Astrocyte (in vitro differentiated cells and primary cell): ENCODE measurements at regions not wholly inside any gene's neighbourhood (a gene's known extent, or its start where the extent isn't known, plus 50 kb on each side); places are given as distances from the start of the nearest gene placed in this dataset.

Experiments
- DNase-seq: peaks from one replicate; pipeline ENCODE4 v3.0.0-alpha.2; 2010; ENCODE audit warnings: low read depth
- FAIRE-seq: peaks from 2 replicates; lab custom pipeline; 2011; peaks lifted over from hg19 to GRCh38; lab: Jason Lieb, UNC
- H2AFZ ChIP-seq: 2 replicates; pipeline ENCODE4 v1.6.0; 2012; ENCODE audit warnings: low read depth, low read length, inconsistent platforms
- H3K27ac ChIP-seq: 2 replicates; pipeline ENCODE4 v1.5.1; 2011; ENCODE audit warnings: low read depth, low read length, inconsistent platforms
- H3K27me3 ChIP-seq: 2 replicates; pipeline ENCODE4 v1.6.0; 2011; ENCODE audit warnings: low read length, inconsistent platforms; ENCODE audit not compliant: insufficient read depth
- H3K36me3 ChIP-seq: 2 replicates; pipeline ENCODE4 v1.5.1; 2011; ENCODE audit warnings: low read length, inconsistent platforms; ENCODE audit not compliant: insufficient read depth
- H3K4me1 ChIP-seq: 2 replicates; pipeline ENCODE4 v1.5.1; 2011; ENCODE audit warnings: low read length, inconsistent platforms; ENCODE audit not compliant: insufficient read depth
- H3K4me2 ChIP-seq: 2 replicates; pipeline ENCODE4 v1.6.0; 2012; ENCODE audit warnings: low read length, inconsistent platforms
- H3K4me3 ChIP-seq: 2 replicates; pipeline ENCODE4 v1.5.1; 2011; ENCODE audit warnings: low read depth, mild to moderate bottlenecking, low read length, inconsistent platforms; ENCODE audit not compliant: insufficient read depth
- H3K79me2 ChIP-seq: 2 replicates; pipeline ENCODE4 v1.6.0; 2012; ENCODE audit warnings: mild to moderate bottlenecking, low read length, inconsistent platforms; ENCODE audit not compliant: insufficient read depth
- H3K9ac ChIP-seq: 2 replicates; pipeline ENCODE4 v1.6.0; 2012; ENCODE audit warnings: mild to moderate bottlenecking, low read length, inconsistent platforms
- H3K9me3 ChIP-seq: 2 replicates; pipeline ENCODE4 v1.5.1; 2012; ENCODE audit warnings: low read depth, mild to moderate bottlenecking, low read length, inconsistent platforms; ENCODE audit not compliant: insufficient read depth
- H4K20me1 ChIP-seq: 2 replicates; pipeline ENCODE4 v1.6.0; 2012; ENCODE audit warnings: low read length, inconsistent platforms; ENCODE audit not compliant: insufficient read depth
- H3K27ac Mint-ChIP-seq: one replicate; pipeline ENCODE4 v1.8.0; 2021; ENCODE audit warnings: mild to moderate bottlenecking, mixed read lengths; ENCODE audit not compliant: unreplicated experiment
- H3K27me3 Mint-ChIP-seq: one replicate; pipeline ENCODE4 v1.8.0; 2021; ENCODE audit warnings: low read depth, mixed read lengths; ENCODE audit not compliant: unreplicated experiment
- H3K36me3 Mint-ChIP-seq: one replicate; pipeline ENCODE4 v1.8.0; 2021; ENCODE audit warnings: low read depth, mixed read lengths; ENCODE audit not compliant: unreplicated experiment
- H3K4me1 Mint-ChIP-seq: one replicate; pipeline ENCODE4 v1.8.0; 2021; ENCODE audit warnings: low read depth, mixed read lengths; ENCODE audit not compliant: unreplicated experiment
- H3K4me3 Mint-ChIP-seq: one replicate; pipeline ENCODE4 v1.8.0; 2021; ENCODE audit warnings: mild to moderate bottlenecking, moderate library complexity, mixed read lengths; ENCODE audit not compliant: unreplicated experiment
- H3K9me3 Mint-ChIP-seq: one replicate; pipeline ENCODE4 v1.8.0; 2021; ENCODE audit warnings: mild to moderate bottlenecking, mixed read lengths; ENCODE audit not compliant: unreplicated experiment
- CTCF ChIP-seq: IDR thresholded peaks from 2 replicates; pipeline ENCODE4 v1.5.1; 2011; ENCODE audit warnings: low read depth, mild to moderate bottlenecking, inconsistent platforms, low read length, moderate library complexity; ENCODE audit not compliant: insufficient read depth
- EZH2 ChIP-seq: IDR thresholded peaks from 2 replicates; pipeline ENCODE4 v1.6.1; 2012; ENCODE audit warnings: mild to moderate bottlenecking, low read length, inconsistent platforms; ENCODE audit not compliant: insufficient read depth

- no peak for DNase-seq
Measured at GRCh38 chr20:58566981-58567380, 51.8 kb upstream of the APCDD1L start.

GRCh38 chr20:58565461-58566175, 50.4 kb upstream of the APCDD1L start:
- Mint-ChIP-seq H3K27ac (no peak overlapping the region), H3K4me3 (no peak overlapping the region), H3K36me3 (peaks cover 5% of the 10 kb centered on the region), H3K4me1 (no peaks in the 10 kb centered on the region), H3K9me3 (peaks cover 5% of the 10 kb centered on the region), H3K27me3 (peaks cover 6% of the 10 kb centered on the region)
- Histone ChIP-seq H3K4me1 (no peaks in the 10 kb centered on the region), H2AFZ (no peak overlapping the region), H4K20me1 (no peaks in the 10 kb centered on the region), H3K27ac (no peak overlapping the region), H3K9me3 (no peaks in the 10 kb centered on the region), H3K4me3 (no peak overlapping the region), H3K9ac (no peak overlapping the region), H3K36me3 (no peaks in the 10 kb centered on the region), H3K79me2 (no peaks in the 10 kb centered on the region), H3K27me3 (no peaks in the 10 kb centered on the region), H3K4me2 (no peak overlapping the region)
- DNase-seq, result no peak
- no peak for FAIRE-seq
- no peak for TF ChIP-seq EZH2
- no peak for TF ChIP-seq CTCF

More at GRCh38 chr20:58566981-58567380, 51.8 kb upstream of the APCDD1L start:
- Mint-ChIP-seq H3K9me3 (peaks cover 5% of the 10 kb centered on the region), H3K27ac (no peak overlapping the region), H3K36me3 (peaks cover 5% of the 10 kb centered on the region), H3K4me1 (peaks cover 3% of the 10 kb centered on the region), H3K4me3 (no peak overlapping the region), H3K27me3 (peaks cover 6% of the 10 kb centered on the region)
- no peak overlapping the region for H2AFZ ChIP-seq
- no peak overlapping the region for H3K27ac ChIP-seq
- H3K9me3 ChIP-seq, result no peaks in the 10 kb centered on the region
- H3K79me2 ChIP-seq, result no peaks in the 10 kb centered on the region
- H3K27me3 ChIP-seq, result no peaks in the 10 kb centered on the region
- no peaks in the 10 kb centered on the region for H3K36me3 ChIP-seq
- TF ChIP-seq CTCF (no peak), EZH2 (no peak)
- H3K4me1 ChIP-seq, result peaks cover 3% of the 10 kb centered on the region
- no peak overlapping the region for H3K9ac ChIP-seq
- H3K4me3 ChIP-seq, result no peak overlapping the region
- H3K4me2 ChIP-seq, result no peak overlapping the region
- FAIRE-seq, result no peak
- H4K20me1 ChIP-seq, result no peaks in the 10 kb centered on the region
